HS-5 (cell line): ENCODE measurements at regions not wholly inside any gene's neighbourhood (a gene's known extent, or its start where the extent isn't known, plus 50 kb on each side); places are given as distances from the start of the nearest gene placed in this dataset.

Experiments used
- DNase-seq: peaks from one replicate; pipeline ENCODE4 v3.0.0-alpha.2; 2012; ENCODE audit warnings: low read depth

DNA sequence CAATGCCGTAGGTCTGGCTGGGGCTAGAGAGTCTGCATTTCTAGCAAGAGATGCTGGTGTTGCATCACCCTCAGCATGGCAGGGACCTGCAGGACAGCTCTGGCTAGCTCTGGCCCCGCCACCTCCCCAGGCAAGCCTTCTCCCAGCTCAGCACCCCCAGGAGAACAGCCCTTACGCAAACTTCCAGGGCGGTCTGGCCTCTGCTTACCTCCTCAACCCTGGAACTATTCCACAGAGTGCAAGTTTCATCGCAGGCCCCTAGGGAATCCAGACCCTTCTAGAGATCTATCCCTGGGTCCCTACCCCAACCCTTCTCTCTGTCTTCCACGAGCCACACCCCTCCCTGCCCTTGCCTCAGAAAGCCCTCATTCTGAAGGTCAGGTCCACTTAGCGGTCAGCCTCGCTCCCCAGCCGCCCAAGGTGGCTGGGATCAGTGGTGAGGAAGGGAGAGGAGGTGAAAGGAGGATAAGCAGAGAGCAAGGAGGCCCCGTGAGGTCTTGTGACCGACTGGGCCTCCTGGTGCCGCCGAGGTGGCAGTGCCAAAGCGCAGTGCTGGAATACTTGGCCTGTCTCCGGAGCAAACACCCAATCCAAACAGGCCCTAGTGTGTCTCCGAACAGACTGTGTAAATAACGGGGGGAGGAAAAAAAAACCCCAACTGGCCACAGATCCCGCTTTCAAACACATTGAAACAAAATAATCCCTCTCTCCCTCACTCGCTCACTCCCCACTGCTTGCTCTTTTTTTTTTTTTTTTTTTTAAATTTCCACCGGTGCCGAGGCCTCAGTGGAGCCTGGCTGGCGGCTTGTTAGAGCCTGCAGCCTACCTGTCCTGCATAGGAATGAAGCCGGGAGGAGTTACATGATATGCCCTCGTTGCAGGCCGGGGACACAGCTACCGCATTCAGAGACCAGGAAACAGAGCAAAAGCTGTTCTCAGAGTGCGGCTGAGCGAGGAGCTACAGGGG lies 380.9 kb downstream of the SOX9 start:
- no peak for DNase-seq

DNA sequence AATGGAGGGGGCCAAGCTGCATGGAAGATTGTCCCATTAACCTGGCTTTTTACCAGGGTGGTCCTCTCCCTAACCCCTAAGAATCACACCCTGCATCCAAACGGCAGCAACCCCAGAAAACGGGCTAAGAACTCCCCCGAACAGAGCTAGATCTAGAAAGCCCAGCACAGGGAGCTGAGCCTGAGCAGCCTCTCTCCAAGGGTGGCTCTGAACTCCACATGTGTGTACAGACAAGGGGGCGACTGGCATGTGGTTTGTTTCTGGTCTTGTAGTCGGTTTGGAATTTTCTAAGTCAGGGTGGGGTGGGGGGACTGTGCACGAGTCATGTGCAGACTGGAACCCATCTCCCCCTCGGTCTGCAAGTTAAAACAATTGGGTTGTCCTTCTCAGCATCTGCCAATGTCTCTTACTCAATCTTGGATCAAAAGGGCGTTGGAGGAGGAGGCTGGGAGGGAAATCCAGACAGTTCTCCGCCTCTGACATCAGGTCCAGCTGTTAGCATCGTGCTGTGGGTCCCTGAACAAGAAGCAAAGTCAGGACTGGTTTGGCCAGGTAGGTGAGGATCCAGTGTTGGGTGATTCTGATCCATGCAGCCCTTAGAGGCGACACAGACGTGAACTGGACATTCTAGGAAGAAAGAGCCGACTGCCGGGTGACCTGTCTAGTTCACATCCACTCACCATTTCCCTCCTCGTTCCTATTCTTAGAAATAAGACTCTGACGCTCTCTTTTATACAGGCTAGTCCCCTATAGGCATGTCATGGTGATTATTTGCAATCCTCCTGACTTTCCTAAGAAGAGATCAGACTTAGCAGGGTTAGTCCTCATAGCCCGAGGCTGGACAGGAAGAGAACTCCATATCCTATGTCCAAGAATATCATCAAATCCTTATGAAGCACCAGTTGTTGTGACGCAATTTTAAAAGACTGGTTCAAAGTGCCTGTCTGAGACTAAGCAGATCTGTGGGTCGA lies 381.8 kb downstream of the SOX9 start:
- no peak for DNase-seq

GRCh38 chr17:72503556-72503955 lies 382.7 kb downstream of the SOX9 start:
- DNase-seq = no peak

GRCh38 chr17:72504783-72505182 lies 384.0 kb downstream of the SOX9 start:
- no peak for DNase-seq

- no peak for DNase-seq
These were observed 386.0 kb downstream of the SOX9 start for GRCh38 chr17:72506773-72507172.

- DNase-seq = no peak
These were observed 386.6 kb downstream of the SOX9 start for GRCh38 chr17:72507370-72507769.

DNA sequence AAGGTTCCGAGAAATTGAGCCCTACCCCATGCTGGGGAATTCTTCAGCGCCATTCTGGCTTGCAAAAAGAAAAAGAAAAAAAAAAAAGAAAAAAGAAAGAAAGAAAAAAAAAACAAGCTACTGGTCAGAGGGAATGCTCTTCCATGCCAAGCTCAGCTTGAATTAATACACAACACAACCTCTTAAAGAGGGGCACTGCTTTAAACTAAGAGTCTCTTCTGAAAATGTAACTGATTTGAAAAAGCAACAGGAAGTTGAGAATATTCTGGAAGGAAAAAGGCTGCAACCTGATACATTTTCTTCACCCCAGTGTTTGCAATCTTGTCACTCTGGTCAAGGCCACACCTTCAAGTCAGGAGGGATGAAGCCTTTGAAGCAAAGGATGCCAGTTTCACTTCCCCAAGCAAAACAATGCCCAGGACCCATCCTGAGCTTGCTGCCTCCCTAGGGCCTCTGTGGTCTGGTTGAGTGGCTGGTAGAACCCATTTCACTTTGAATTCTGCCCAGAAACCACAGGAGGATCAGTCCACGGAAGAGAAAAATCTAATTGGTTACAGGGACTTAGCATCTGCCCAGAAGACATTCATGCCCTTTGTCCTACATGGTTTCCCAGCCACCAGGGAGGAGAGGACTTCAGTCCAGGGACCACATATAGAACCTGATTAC lies 389.7 kb downstream of the SOX9 start:
- no peak for DNase-seq

GRCh38 chr17:72511242-72511641 lies 390.4 kb downstream of the SOX9 start:
- DNase-seq = no peak

GRCh38 chr17:72511874-72512273 lies 391.1 kb downstream of the SOX9 start:
- no peak for DNase-seq

DNA sequence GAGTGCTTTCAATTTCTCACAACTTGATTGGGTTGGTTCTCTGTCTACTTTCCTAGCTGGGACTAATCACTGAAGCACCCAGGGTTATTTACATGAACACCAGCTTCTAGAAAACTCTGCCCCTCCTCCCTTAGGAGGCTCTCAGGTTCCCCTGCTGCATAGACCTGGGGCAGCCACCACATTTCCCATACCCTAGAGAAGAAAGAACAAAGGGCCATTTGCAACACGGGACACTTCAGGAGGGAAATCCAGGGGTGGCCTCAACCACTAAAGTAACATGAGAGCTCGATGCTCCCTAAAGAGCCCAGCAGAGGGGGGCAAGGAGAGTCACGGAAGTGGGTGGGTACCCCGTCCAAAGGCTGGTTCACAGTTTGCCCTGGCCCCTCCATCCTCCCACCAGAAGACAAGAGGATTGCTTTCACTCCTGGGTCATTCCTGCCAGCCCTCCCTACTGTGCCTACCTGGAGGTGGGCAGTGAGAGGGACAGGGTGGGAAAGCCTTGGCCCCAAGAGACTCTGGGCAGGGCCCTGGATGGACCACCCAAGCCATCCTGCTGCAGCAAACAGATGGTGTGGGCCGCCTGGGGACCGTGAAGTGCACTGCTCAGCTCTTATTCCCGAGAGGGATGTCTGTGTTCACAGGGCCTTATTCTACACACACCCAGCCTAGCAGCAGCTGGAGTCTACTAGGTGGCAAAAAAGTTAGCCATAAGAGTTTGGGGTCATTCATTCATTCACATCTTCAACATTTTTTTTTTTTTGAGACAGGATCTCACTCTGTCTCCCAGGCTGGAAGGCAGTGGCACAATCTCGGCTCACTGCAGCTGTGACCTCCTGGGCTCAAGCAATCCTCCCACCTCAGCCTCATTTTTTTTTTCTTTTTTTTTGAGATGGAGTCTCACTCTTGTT lies 392.1 kb downstream of the SOX9 start:
- DNase-seq = no peak

DNA sequence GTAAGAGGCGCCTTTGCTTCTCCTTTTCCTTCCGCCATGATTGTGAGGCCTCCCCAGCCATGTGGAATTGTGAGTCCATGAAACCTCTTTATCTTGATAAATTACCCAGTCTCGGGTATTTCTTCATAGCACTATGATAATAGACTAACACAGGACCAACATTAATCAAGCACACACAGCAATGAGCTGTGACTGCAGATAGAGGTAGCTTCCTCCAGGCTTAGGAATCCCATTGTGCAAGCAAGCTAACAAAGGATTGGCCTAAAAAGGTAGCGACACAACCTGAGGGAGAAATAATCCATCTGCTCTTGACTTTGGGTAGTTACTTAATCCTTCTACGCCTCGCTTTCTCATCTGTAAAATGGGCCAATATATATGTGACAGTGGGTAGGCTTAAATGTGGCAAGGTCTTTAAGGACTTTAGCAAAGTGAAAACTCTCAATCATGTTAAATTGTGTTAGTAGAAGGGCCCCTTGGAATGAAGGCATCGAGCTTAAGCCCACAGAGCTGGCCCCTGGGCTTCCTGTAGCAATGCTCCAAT lies 393.6 kb downstream of the SOX9 start:
- no peak for DNase-seq

- no peak for DNase-seq
These were observed 394.1 kb downstream of the SOX9 start for GRCh38 chr17:72514891-72515290.

DNA sequence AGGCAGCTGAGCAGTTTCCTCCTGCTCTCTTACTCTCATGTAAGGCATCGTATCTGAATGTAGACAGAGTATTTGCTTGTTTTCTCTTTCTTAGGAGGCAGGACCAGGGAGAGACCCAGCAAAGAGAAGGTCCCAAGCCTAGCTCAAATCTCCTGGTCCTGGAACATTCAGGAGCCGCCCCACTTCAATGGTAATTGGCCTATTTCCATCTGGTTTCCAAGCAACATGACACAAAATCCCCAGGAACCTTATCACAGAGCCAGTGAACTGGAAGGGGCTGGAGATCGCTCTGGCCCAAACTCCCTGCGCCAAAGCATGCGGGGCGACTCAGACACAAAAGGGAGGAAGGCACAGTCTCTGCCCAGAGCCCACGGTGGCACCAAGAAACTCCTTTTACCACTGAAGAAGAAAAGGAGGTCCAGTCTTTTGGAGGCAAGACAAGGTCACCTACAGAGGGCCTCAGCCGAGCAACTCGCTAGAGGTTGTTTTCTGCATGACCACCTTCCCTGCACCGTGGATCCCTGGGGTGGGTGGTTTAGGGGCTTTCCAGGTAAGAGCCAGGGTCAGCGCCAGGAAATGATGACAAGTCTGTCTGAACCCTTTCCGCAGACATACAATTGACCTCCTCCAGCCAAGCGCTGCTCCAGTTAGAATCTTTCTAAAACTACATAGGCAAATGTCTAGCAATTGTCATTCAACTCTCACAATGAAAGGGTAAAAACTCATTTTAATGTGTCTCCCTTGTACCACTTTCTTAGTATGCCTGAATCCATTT lies 394.7 kb downstream of the SOX9 start:
- DNase-seq = no peak

DNA sequence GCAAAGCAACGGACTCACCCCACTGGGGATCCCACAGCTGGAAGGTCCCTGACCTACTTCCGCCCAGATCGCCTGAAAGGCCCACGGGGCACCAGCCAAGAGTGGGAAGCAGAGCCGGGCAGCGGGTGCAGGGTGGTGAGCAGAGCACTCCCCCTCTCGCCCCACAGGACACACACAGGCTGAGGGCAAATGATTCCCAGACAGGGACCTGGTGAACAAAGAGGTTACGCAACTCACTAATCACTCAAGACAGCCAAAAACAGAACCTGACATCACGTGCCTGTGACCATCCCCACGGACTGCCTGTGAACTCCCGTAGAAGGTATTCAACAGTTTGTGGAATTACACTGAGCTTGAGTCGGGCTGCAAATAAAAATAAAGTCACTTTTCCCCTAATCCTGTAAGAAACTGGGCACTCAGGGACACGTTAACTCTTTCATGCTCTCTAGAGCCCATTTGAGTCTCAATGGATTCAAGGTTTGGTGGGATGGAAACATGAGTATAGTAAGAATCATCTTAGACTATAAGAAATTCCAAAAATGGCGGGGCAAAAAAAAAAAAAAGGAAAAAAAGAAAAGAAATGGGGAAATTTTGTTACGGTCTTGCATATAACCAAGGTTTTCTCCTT lies 396.1 kb downstream of the SOX9 start:
- no peak for DNase-seq

DNA sequence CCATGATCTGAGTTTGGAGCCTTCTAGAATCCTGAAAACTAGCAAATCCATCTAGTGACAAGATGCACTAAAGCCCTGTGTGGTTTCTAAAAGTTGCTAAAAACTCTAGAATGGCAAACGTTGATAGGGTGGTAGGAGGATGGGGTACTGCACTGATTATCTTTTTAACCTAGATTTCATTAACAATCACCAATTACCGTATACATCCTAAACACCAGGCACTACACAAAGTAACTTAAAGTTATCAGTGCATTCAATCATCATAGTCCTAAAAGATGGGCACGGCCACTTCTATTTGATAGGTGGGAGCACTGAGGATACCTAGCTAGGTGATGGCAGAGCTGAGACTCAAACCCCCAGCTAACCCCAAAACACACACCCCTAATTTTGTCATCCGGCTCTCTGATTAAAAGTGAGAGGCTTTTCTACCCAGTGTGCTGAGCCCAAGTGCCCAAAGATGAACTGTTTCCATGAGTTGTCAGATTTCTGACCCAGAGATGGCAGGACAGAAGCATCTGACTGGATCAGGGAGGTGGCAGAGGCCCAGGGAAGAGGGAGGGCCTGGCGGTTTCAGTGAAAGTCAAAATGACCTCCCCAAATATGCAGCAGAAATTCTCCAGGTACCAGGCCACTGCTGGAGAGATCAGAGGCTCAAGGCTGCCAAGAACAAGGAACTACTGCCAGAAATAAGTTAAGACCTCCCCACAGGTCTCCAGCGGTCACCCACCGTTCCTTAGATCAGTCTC lies 396.8 kb downstream of the SOX9 start:
- DNase-seq = no peak

GRCh38 chr17:72518159-72518732 lies 397.4 kb downstream of the SOX9 start:
- DNase-seq = no peak

GRCh38 chr17:72518753-72519597 lies 398.2 kb downstream of the SOX9 start:
- DNase-seq = no peak

- DNase-seq = no peak
These were observed 398.7 kb downstream of the SOX9 start for GRCh38 chr17:72519598-72519936.
